Body of pancreas (tissue), 4 donors: ENCODE measurements at regions not wholly inside any gene's neighbourhood (a gene's known extent, or its start where the extent isn't known, plus 50 kb on each side); places are given as distances from the start of the nearest gene placed in this dataset.

Experiments used
- ATAC-seq: fragments of 150-250 bp; one replicate; pipeline ENCODE4 v1.9.1; 2016
- DNase-seq, 4 donors: peaks; one replicate each; pipeline ENCODE4 v3.0.0-alpha.2; 2019
- H3K27ac ChIP-seq, 4 donors: fragments of 200-600 bp; sonication (generic); 1 replicate in 3 of 4; 2 replicates in 1 of 4; pipeline versions ENCODE4 v1.5.1 to v1.6.1; 2016 to 2019; ENCODE audit warnings: mild to moderate bottlenecking in 1 of 4, mixed read lengths in 1 of 4, moderate library complexity in 1 of 4
- H3K27me3 ChIP-seq, 2 donors: fragments of 200-600 bp; sonication (generic); one replicate each; pipeline ENCODE4 v1.6.0; 2016; ENCODE audit warnings: mild to moderate bottlenecking in 1 of 2
- H3K36me3 ChIP-seq, 2 donors: fragments of 200-600 bp; sonication (generic); replicated peaks in 1 of 2; 2 replicates each; pipeline ENCODE4 v1.5.1; 2016; ENCODE audit warnings: low read depth in 2 of 2; ENCODE audit not compliant: insufficient read depth in 1 of 2
- H3K4me1 ChIP-seq: fragments of 200-600 bp; sonication (generic); one replicate; pipeline ENCODE4 v1.6.0; 2016
- H3K4me3 ChIP-seq, 2 donors: fragments of 200-600 bp; sonication (generic); 1 replicate in 1 of 2; 2 replicates in 1 of 2; pipeline ENCODE4 v1.5.1; 2016 to 2019
- H3K9me3 ChIP-seq, 3 donors: fragments of 200-600 bp; sonication (generic); 1 replicate in 2 of 3; 2 replicates in 1 of 3; pipeline ENCODE4 v1.5.1; 2016
- CTCF ChIP-seq, 7 experiments: fragments of 450-650 bp in 4 of 7; fragments of 200-600 bp in 3 of 7; sonication (generic) in 3 of 7; IDR thresholded peaks; one replicate each; pipeline ENCODE4 v1.5.1; 2016 to 2019; ENCODE audit warnings: antibody characterized with exemption in 7 of 7
- POLR2A ChIP-seq, 3 donors: fragments of 450-650 bp; IDR thresholded peaks; one replicate each; pipeline ENCODE4 v1.6.1; 2016; ENCODE audit warnings: antibody characterized with exemption in 3 of 3, mild to moderate bottlenecking in 2 of 3
- WGBS, 2 donors: methylation state at CpG; one replicate each; pipeline ENCODE4 v1.1.5; 2017; 5-methylcytosine and 5-hydroxymethylcytosine counted together
- intact Hi-C: fragments of 100-400 bp; cut with DNase I; formaldehyde crosslinking; loops from one replicate; pipeline ENCODE4 v1.15.1; 2023

- TF ChIP-seq CTCF (IDR thresholded peaks at IDR 0.05) (no peak), POLR2A (IDR thresholded peaks at IDR 0.05) (no peak)
- Histone ChIP-seq H3K27me3 (no peaks in the 10 kb centered on the region), H3K4me3 (no peak overlapping the region), H3K27ac (no peak overlapping the region), H3K36me3 (no peaks in the 10 kb centered on the region), H3K4me1 (no peaks in the 10 kb centered on the region), H3K9me3 (no peaks in the 10 kb centered on the region)
- intact Hi-C loops = no loop called here
- DNase-seq (no peak), ATAC-seq (no peak)
These were observed 294.6 kb upstream of the EPHA7 start for GRCh38 chr6:93713974-93714373.

- no peak for TF ChIP-seq POLR2A (IDR thresholded peaks at IDR 0.05)
- no peak for TF ChIP-seq CTCF (IDR thresholded peaks at IDR 0.05)
- peaks cover 0 to 11% (median 0%) of the 10 kb centered on the region in 3 donors for H3K9me3 ChIP-seq
- no peak for ATAC-seq
- no peaks in the 10 kb centered on the region for H3K36me3 ChIP-seq
- no peaks in the 10 kb centered on the region for H3K27me3 ChIP-seq
- intact Hi-C loops = no loop called here
- no peak for DNase-seq
- no peaks in the 10 kb centered on the region for H3K4me1 ChIP-seq
- no peak overlapping the region for H3K27ac ChIP-seq
- H3K4me3 ChIP-seq = no peak overlapping the region
- WGBS, 2 donors = 33 to 45% methylated on average over 1 of the region's 1 CpG
These were observed 284.1 kb upstream of the EPHA7 start for GRCh38 chr6:93703431-93703830.

GRCh38 chr6:93701526-93701925 is 282.2 kb upstream of the EPHA7 start:
- Histone ChIP-seq H3K36me3 (no peaks in the 10 kb centered on the region), H3K27me3 (no peaks in the 10 kb centered on the region), H3K9me3 (no peaks in the 10 kb centered on the region), H3K4me3 (no peak overlapping the region), H3K27ac (no peak overlapping the region), H3K4me1 (no peaks in the 10 kb centered on the region)
- ATAC-seq = no peak
- intact Hi-C loops = no loop called here
- 24 to 25% methylated on average over 2 of the region's 2 CpGs for WGBS, 2 donors
- no peak for DNase-seq
- no peak for TF ChIP-seq CTCF (IDR thresholded peaks at IDR 0.05)
- no peak for TF ChIP-seq POLR2A (IDR thresholded peaks at IDR 0.05)

- H3K27me3 ChIP-seq = no peaks in the 10 kb centered on the region
- H3K4me1 ChIP-seq = no peaks in the 10 kb centered on the region
- no peaks in the 10 kb centered on the region for H3K9me3 ChIP-seq
- intact Hi-C loops = no loop called here
- DNase-seq = no peak
- H3K27ac ChIP-seq = no peak overlapping the region
- no peak for TF ChIP-seq POLR2A (IDR thresholded peaks at IDR 0.05)
- no peak for TF ChIP-seq CTCF (IDR thresholded peaks at IDR 0.05)
- 71 to 80% methylated on average over 2 of the region's 2 CpGs for WGBS, 2 donors
- no peak overlapping the region for H3K4me3 ChIP-seq
- no peak for ATAC-seq
- no peaks in the 10 kb centered on the region for H3K36me3 ChIP-seq
These were observed 266.1 kb upstream of the EPHA7 start for GRCh38 chr6:93685494-93685893.

GRCh38 chr6:93684339-93684738 is 265.0 kb upstream of the EPHA7 start:
- ATAC-seq (no peak), DNase-seq (no peak)
- Histone ChIP-seq H3K4me3 (no peak overlapping the region), H3K4me1 (no peaks in the 10 kb centered on the region), H3K27ac (no peak overlapping the region), H3K9me3 (no peaks in the 10 kb centered on the region), H3K27me3 (no peaks in the 10 kb centered on the region), H3K36me3 (no peaks in the 10 kb centered on the region)
- TF ChIP-seq POLR2A (IDR thresholded peaks at IDR 0.05) (no peak), CTCF (IDR thresholded peaks at IDR 0.05) (no peak)
- WGBS, 2 donors = 71 to 76% methylated on average over 1 of the region's 1 CpG
- intact Hi-C loops = no loop called here
